ENCODE measurements at regions not wholly inside any gene's neighbourhood (a gene's known extent, or its start where the extent isn't known, plus 50 kb on each side); places are given as distances from the start of the nearest gene placed in this dataset.
A peak's percentile ranks its signal among the peaks of the same experiment; 100 is the strongest.
"Not testable (repeated sequence)": the region's sequence is repeated elsewhere in the genome, so short reads cannot be mapped to it uniquely, and the experiment has no call there.

- DNase-seq: no peak
Observed at GRCh38 chr14:86087377-86087776, 557.4 kb downstream of the FLRT2 start.

GRCh38 chr14:86086962-86087361 lies 557.0 kb downstream of the FLRT2 start:
- no peak for DNase-seq

GRCh38 chr14:86084097-86084496 lies 554.2 kb downstream of the FLRT2 start:
- DNase-seq: no peak

GRCh38 chr14:86083616-86084015 lies 553.7 kb downstream of the FLRT2 start:
- DNase-seq: no peak

- DNase-seq: no peak
Observed at GRCh38 chr14:86072116-86072894, 542.4 kb downstream of the FLRT2 start.

GRCh38 chr14:86066651-86067050 lies 536.7 kb downstream of the FLRT2 start:
- no peak for DNase-seq

- DNase-seq: no peak
Observed at GRCh38 chr14:86065407-86065806, 535.5 kb downstream of the FLRT2 start.

GRCh38 chr14:86064595-86064994 lies 534.7 kb downstream of the FLRT2 start:
- not testable (repeated sequence) for DNase-seq

- no peak for DNase-seq
Observed at GRCh38 chr14:86057018-86057667, 527.2 kb downstream of the FLRT2 start.

- DNase-seq: no peak
Observed at GRCh38 chr14:86055512-86056075, 525.6 kb downstream of the FLRT2 start.

GRCh38 chr14:86052868-86053267 lies 522.9 kb downstream of the FLRT2 start:
- DNase-seq: no peak

- DNase-seq: no peak
Observed at GRCh38 chr14:86050757-86051156, 520.8 kb downstream of the FLRT2 start.

- no peak for DNase-seq
Observed at GRCh38 chr14:86050072-86050683, 520.2 kb downstream of the FLRT2 start.

- no peak for DNase-seq
Observed at GRCh38 chr14:86039176-86039575, 509.2 kb downstream of the FLRT2 start.

- DNase-seq: no peak
Observed at GRCh38 chr14:86038387-86039042, 508.6 kb downstream of the FLRT2 start.

- peak; percentile 9 for DNase-seq
Observed at GRCh38 chr14:86035882-86036281, 505.9 kb downstream of the FLRT2 start.

GRCh38 chr14:86027990-86028389 lies 498.0 kb downstream of the FLRT2 start:
- no peak for DNase-seq

- no peak for DNase-seq
Observed at GRCh38 chr14:86027144-86027543, 497.2 kb downstream of the FLRT2 start.

GRCh38 chr14:86022031-86022629 lies 492.2 kb downstream of the FLRT2 start:
- no peak for DNase-seq

- DNase-seq: no peak
Observed at GRCh38 chr14:86020841-86021240, 490.9 kb downstream of the FLRT2 start.

- DNase-seq: no peak
Observed at GRCh38 chr14:86015941-86016340, 486.0 kb downstream of the FLRT2 start.

GRCh38 chr14:86015511-86015910 lies 485.6 kb downstream of the FLRT2 start:
- no peak for DNase-seq

- no peak for DNase-seq
Observed at GRCh38 chr14:86013641-86014040, 483.7 kb downstream of the FLRT2 start.

Measured in 8988T (cell line).